AG04450 (cell line): ENCODE measurements at regions not wholly inside any gene's neighbourhood (a gene's known extent, or its start where the extent isn't known, plus 50 kb on each side); places are given as distances from the start of the nearest gene placed in this dataset.

ENCODE experiments used
- CTCF ChIA-PET: fragments of 300-600, 350-600 bp; formaldehyde crosslinking; extraction: SDS; loops from one replicate; lab custom pipeline; 2022; ENCODE audit warnings: antibody characterized with exemption, inconsistent platforms; lab: Charles Lee
- POLR2A ChIA-PET: fragments of 350-600 bp; formaldehyde crosslinking; extraction: SDS; loops from one replicate; lab custom pipeline; 2021; ENCODE audit warnings: antibody characterized with exemption, inconsistent platforms; lab: Yijun Ruan, JAX
- DNase-seq: peaks from one replicate; pipeline ENCODE4 v3.0.0-alpha.2; 2011; ENCODE audit warnings: low read depth, low spot score
- H3K27ac ChIP-seq: one replicate; pipeline ENCODE4 v1.5.1; 2012; ENCODE audit warnings: low read depth, low read length, control low read depth
- H3K27me3 ChIP-seq: one replicate; pipeline ENCODE4 v1.6.0; 2012; ENCODE audit warnings: low read length; ENCODE audit not compliant: control insufficient read depth, insufficient read depth
- H3K4me3 ChIP-seq: 2 replicates; pipeline ENCODE4 v1.5.1; 2011; ENCODE audit warnings: mild to moderate bottlenecking, low read depth, low read length, control low read depth
- H3K9me3 ChIP-seq: 2 replicates; pipeline ENCODE4 v1.5.1; 2012; ENCODE audit warnings: low read length; ENCODE audit not compliant: control insufficient read depth, insufficient read depth
- TF ChIP-seq, protein P1 (sequence below): IDR thresholded peaks from 2 replicates; pipeline ENCODE4 v1.5.1; 2011; ENCODE audit warnings: low read depth, low read length, control low read depth, inconsistent platforms

DNA sequence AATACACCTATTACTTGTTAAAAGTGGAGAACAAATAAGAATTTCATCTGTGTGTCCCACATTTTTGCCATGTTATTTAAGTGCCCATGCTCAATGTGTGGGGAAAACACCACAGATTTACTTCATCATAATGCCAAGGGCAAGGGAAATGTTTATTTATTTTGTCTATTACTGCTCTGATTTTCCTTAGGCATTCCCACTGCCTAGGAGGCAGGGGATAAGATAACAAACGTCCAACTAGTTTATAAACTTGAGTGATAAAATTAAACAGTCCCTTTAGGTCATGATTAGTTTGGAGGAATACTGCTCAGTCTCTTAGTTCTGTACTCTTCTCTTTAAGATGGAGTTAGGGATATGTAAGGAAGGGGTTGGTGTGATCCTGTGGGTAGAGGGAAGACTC, 598.4 kb upstream of the MARCKS start:
- Histone ChIP-seq H3K27ac (no peak overlapping the region), H3K4me3 (no peak overlapping the region), H3K9me3 (no peaks in the 10 kb centered on the region), H3K27me3 (no peaks in the 10 kb centered on the region)
- TF ChIP-seq, protein P1, sequence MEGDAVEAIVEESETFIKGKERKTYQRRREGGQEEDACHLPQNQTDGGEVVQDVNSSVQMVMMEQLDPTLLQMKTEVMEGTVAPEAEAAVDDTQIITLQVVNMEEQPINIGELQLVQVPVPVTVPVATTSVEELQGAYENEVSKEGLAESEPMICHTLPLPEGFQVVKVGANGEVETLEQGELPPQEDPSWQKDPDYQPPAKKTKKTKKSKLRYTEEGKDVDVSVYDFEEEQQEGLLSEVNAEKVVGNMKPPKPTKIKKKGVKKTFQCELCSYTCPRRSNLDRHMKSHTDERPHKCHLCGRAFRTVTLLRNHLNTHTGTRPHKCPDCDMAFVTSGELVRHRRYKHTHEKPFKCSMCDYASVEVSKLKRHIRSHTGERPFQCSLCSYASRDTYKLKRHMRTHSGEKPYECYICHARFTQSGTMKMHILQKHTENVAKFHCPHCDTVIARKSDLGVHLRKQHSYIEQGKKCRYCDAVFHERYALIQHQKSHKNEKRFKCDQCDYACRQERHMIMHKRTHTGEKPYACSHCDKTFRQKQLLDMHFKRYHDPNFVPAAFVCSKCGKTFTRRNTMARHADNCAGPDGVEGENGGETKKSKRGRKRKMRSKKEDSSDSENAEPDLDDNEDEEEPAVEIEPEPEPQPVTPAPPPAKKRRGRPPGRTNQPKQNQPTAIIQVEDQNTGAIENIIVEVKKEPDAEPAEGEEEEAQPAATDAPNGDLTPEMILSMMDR: no peak
- CTCF ChIA-PET: no interaction called here
- DNase-seq: no peak
- POLR2A ChIA-PET: no interaction called here

DNA sequence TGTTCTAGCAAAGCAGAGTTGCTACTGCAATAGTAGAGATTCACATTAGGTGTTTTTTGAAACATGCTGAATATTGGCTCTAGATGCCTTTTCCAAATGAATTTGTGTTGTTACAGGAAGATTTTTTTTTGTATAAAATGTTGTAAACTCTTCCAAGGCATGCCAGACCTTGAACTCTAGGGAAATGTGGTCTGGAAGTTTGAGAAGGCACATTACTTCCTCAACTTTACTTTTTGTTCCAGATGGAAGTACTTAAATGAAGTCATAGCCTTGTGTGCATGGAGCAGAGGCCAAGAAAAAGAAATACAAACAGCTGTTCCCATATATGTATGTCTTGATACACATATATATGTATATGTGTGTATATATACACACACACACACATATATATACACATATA, 585.7 kb upstream of the MARCKS start:
- TF ChIP-seq, protein P1: no peak
- Histone ChIP-seq H3K4me3 (no peak overlapping the region), H3K9me3 (peaks cover 16% of the 10 kb centered on the region; the same call in 1 of the 2 replicates), H3K27ac (no peak overlapping the region), H3K27me3 (no peaks in the 10 kb centered on the region)
- no peak for DNase-seq
- POLR2A ChIA-PET: no interaction called here
- CTCF ChIA-PET: no interaction called here

DNA sequence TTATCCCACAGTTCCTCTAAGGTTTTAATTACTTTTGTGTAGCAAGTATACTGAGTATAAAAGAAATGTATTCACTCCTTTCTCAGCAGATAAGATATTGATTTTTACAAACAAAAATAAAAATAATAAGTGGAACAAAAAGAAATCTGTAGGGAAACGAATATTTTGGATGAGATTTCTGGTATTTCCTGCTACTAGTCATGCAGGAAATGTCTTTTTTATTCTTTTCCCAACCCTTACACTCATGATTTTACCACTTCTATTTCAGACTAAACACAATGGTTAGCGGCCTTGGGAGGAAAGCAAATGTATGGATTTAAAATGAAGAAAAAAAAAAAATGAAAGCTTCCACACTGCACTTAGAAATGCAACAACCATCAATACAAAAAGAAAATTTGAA, 580.5 kb upstream of the MARCKS start:
- ChIA-PET POLR2A (no interaction called here), CTCF (interaction anchor here (0.6 kb wide), 1 partner anchor 633 kb away, joined by 3 read pairs; no protein-coding TSS in a partner anchor)
- H3K9me3 ChIP-seq: no peaks in the 10 kb centered on the region
- no peaks in the 10 kb centered on the region for H3K27me3 ChIP-seq
- TF ChIP-seq, protein P1: no peak
- H3K27ac ChIP-seq: no peak overlapping the region
- DNase-seq: no peak
- H3K4me3 ChIP-seq: no peak overlapping the region

DNA sequence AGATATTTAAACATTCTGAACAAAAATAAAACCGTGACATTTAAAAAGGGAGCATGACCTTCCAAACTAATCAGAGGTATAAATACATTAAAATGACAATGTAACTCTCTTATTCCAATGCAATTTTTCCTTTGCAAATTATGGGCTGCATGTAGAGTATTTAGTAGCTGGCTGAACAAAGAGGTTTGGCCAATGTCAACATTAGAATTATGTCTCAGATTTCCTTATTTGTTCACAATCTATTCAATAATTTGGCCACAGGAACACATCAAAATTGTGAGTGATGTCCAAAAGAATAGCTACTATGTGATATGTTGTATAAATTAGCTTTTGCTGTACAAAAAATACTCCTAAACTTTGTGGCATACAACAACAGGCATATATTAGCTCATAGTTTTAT, 580.0 kb upstream of the MARCKS start:
- ChIA-PET POLR2A (no interaction called here), CTCF (no interaction called here)
- no peaks in the 10 kb centered on the region for H3K27me3 ChIP-seq
- H3K9me3 ChIP-seq: no peaks in the 10 kb centered on the region
- H3K4me3 ChIP-seq: no peak overlapping the region
- DNase-seq: no peak
- TF ChIP-seq, protein P1: no peak
- H3K27ac ChIP-seq: no peak overlapping the region

DNA sequence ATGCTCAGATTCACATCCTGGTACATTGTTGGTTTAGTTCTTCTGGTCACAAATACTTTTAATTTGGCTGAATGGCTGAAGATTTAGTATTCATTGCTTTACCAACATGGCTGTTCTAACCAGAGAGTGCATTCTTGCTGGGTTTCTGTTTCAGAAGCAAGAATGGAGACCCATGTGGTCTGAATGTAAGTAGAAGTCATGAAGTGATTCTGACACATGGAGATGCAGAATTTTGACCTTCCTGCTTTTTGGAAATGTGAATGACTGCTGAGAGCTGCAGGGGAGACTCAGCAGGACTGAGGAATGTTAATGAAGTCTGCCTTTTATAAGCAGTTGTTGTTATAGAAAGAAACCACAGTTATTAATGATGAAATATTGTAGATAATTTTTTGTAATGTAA, 576.1 kb upstream of the MARCKS start:
- DNase-seq: no peak
- no peaks in the 10 kb centered on the region for H3K9me3 ChIP-seq
- no peak overlapping the region for H3K27ac ChIP-seq
- no peaks in the 10 kb centered on the region for H3K27me3 ChIP-seq
- CTCF ChIA-PET: no interaction called here
- TF ChIP-seq, protein P1: no peak
- POLR2A ChIA-PET: no interaction called here
- H3K4me3 ChIP-seq: no peak overlapping the region
